ENCODE measurements at regions not wholly inside any gene's neighbourhood (a gene's known extent, or its start where the extent isn't known, plus 50 kb on each side); places are given as distances from the start of the nearest gene placed in this dataset.

- no peak overlapping the region for H3K27ac ChIP-seq
- H3K4me1 ChIP-seq, result no peaks in the 10 kb centered on the region
- TF ChIP-seq CTCF (IDR thresholded peaks at IDR 0.05), result no peak
- H3K9me3 ChIP-seq, result peaks cover 0 to 10% of the 10 kb centered on the region in 2 donors
- no peak for DNase-seq (ENCODE audit: low spot score)
- no peak overlapping the region for H3K4me3 ChIP-seq
- no peaks in the 10 kb centered on the region for H3K27me3 ChIP-seq
- no peaks in the 10 kb centered on the region for H3K36me3 ChIP-seq
Observed at GRCh38 chr6:159572439-159573110, 120.5 kb downstream of the SOD2 start.

DNA sequence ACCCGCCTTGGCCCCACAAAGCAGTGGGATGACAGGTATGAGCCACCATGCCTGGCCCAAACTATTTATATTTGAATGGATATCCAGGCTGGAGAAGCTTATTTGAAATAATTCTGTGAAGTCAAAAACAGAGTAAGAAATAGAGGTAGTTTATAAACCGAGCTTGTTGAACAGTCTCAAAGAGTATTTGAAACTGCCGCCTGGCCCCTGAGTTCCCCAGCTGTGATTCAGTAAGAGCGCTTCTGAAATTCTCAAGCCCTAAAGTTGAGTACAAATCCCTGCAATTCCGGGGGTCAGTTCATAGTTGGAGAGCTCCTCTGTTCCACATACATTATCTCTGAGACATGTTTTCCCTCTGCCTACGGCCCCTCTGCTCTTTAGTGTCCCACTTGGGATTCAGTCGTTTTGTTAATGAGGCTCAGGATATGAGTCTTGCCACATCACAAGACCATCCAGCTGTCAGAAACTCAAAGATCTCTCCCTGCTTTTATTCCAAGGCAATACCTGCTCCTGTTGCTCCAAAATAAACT lies 127.8 kb downstream of the SOD2 start:
- no peaks in the 10 kb centered on the region for H3K27me3 ChIP-seq
- no peaks in the 10 kb centered on the region for H3K4me1 ChIP-seq
- peaks cover 0 to 10% of the 10 kb centered on the region in 2 donors for H3K9me3 ChIP-seq
- no peak for DNase-seq (ENCODE audit: low spot score)
- no peak overlapping the region for H3K4me3 ChIP-seq
- no peak for TF ChIP-seq CTCF (IDR thresholded peaks at IDR 0.05)
- H3K36me3 ChIP-seq, result no peaks in the 10 kb centered on the region
- H3K27ac ChIP-seq, result no peak overlapping the region

GRCh38 chr6:159564456-159564855 lies 128.6 kb downstream of the SOD2 start:
- Histone ChIP-seq H3K36me3 (no peaks in the 10 kb centered on the region), H3K9me3 (peaks cover 0 to 4% of the 10 kb centered on the region in 2 donors), H3K27ac (no peak overlapping the region), H3K4me3 (no peak overlapping the region), H3K27me3 (no peaks in the 10 kb centered on the region), H3K4me1 (no peaks in the 10 kb centered on the region)
- DNase-seq (ENCODE audit: low spot score), result no peak
- TF ChIP-seq CTCF (IDR thresholded peaks at IDR 0.05), result no peak

GRCh38 chr6:159557031-159557430 lies 136.0 kb downstream of the SOD2 start:
- DNase-seq (ENCODE audit: low spot score), result no peak
- no peak for TF ChIP-seq CTCF (IDR thresholded peaks at IDR 0.05)
- H3K4me1 ChIP-seq, result no peaks in the 10 kb centered on the region
- no peak overlapping the region for H3K4me3 ChIP-seq
- no peaks in the 10 kb centered on the region for H3K9me3 ChIP-seq
- H3K27me3 ChIP-seq, result no peaks in the 10 kb centered on the region
- no peaks in the 10 kb centered on the region for H3K36me3 ChIP-seq
- H3K27ac ChIP-seq, result no peak overlapping the region

- DNase-seq (ENCODE audit: low spot score), result no peak
- no peaks in the 10 kb centered on the region for H3K27me3 ChIP-seq
- no peaks in the 10 kb centered on the region for H3K9me3 ChIP-seq
- H3K4me3 ChIP-seq, result no peak overlapping the region
- H3K27ac ChIP-seq, result no peak overlapping the region
- H3K36me3 ChIP-seq, result no peaks in the 10 kb centered on the region
- no peak for TF ChIP-seq CTCF (IDR thresholded peaks at IDR 0.05)
- H3K4me1 ChIP-seq, result no peaks in the 10 kb centered on the region
Observed at GRCh38 chr6:159555082-159555875, 137.8 kb downstream of the SOD2 start.

Data from right atrium auricular region (tissue), 2 donors.